Fibroblast of upper back skin (primary cell): ENCODE measurements at regions not wholly inside any gene's neighbourhood (a gene's known extent, or its start where the extent isn't known, plus 50 kb on each side); places are given as distances from the start of the nearest gene placed in this dataset.

Experiments used
- DNase-seq: peaks from one replicate; pipeline ENCODE4 v3.0.0-alpha.2; 2013

DNA sequence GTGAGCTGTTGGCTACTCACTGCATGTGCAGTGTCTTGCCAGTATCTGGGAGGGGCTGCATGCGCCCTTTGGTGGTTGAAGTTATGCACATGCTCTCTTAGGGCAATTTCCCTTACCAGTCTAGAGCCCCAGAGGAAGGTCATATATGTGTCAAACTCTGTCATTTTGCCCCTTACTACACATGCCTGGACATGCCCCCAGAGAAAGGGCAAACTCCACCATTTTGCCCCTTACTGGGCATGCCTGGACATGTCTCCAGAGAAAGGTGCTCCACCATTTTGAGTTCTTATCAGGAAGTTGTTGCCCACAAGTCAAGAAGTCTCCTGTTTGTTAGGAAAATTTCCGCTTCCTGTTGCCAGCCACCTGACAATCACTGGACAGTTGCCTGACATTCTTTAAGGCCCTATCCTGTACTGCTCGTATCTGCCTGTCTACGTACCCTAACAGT lies 56.4 kb upstream of the PLAC8 start:
- DNase-seq: no peak
